Natural killer cell (primary cell): ENCODE measurements at regions not wholly inside any gene's neighbourhood (a gene's known extent, or its start where the extent isn't known, plus 50 kb on each side); places are given as distances from the start of the nearest gene placed in this dataset.

Source experiments
- ATAC-seq, 3 donors: fragments of 150-1000 bp in 2 of 3; fragments of 200-7000 bp in 1 of 3; cut with Tn5 transposase; 1 replicate in 1 of 3; 2 replicates in 2 of 3; pipeline ENCODE4 v1.10.0; 2021; ENCODE audit warnings: mild to moderate bottlenecking in 2 of 3, moderate library complexity in 2 of 3
- DNase-seq, 2 donors: peaks; one replicate each; pipeline versions ENCODE4 v3.0.0 to v3.0.0-alpha.2; 2013 to 2021; ENCODE audit warnings: mixed read lengths in 1 of 2
- H3K27ac ChIP-seq: one replicate; pipeline ENCODE4 v1.5.1; 2013; ENCODE audit warnings: mild to moderate bottlenecking, low read length
- H3K27me3 ChIP-seq: one replicate; pipeline ENCODE4 v1.6.1; 2013; ENCODE audit warnings: low read length; ENCODE audit not compliant: control insufficient read depth, insufficient read depth
- H3K36me3 ChIP-seq: one replicate; pipeline ENCODE4 v1.6.1; 2013; ENCODE audit warnings: low read length; ENCODE audit not compliant: control insufficient read depth, insufficient read depth
- H3K4me1 ChIP-seq: one replicate; pipeline ENCODE4 v1.6.1; 2013; ENCODE audit warnings: low read length; ENCODE audit not compliant: control insufficient read depth, insufficient read depth
- H3K4me3 ChIP-seq: one replicate; pipeline ENCODE4 v1.5.1; 2013; ENCODE audit warnings: low read length
- H3K9me3 ChIP-seq: one replicate; pipeline ENCODE4 v1.6.1; 2013; ENCODE audit warnings: low read length; ENCODE audit not compliant: control insufficient read depth, insufficient read depth
- H3K27ac Mint-ChIP-seq, 2 donors: one replicate each; pipeline ENCODE4 v1.8.0; 2022; ENCODE audit warnings: mild to moderate bottlenecking in 2 of 2, mixed read lengths in 2 of 2, moderate library complexity in 1 of 2
- H3K27me3 Mint-ChIP-seq, 2 donors: one replicate each; pipeline ENCODE4 v1.8.0; 2022; ENCODE audit warnings: low read depth in 2 of 2, mixed read lengths in 2 of 2
- H3K36me3 Mint-ChIP-seq: one replicate; pipeline ENCODE4 v1.8.0; 2022; ENCODE audit warnings: mixed read lengths
- H3K4me1 Mint-ChIP-seq, 2 donors: one replicate each; pipeline ENCODE4 v1.8.0; 2022; ENCODE audit warnings: mixed read lengths in 2 of 2
- H3K4me3 Mint-ChIP-seq: one replicate; pipeline ENCODE4 v1.8.0; 2022; ENCODE audit warnings: mild to moderate bottlenecking, moderate library complexity, mixed read lengths
- H3K9me3 Mint-ChIP-seq, 2 donors: one replicate each; pipeline ENCODE4 v1.8.0; 2022; ENCODE audit warnings: mixed read lengths in 2 of 2
- CTCF ChIP-seq: fragments of 200-600 bp; IDR thresholded peaks from one replicate; pipeline ENCODE4 v1.8.0; 2022; ENCODE audit warnings: antibody characterized with exemption
- WGBS: methylation state at CpG from one replicate; pipeline ENCODE4 v1.1.7; 2013; ENCODE audit warnings: missing lambda C conversion rate; ENCODE audit not compliant: insufficient coverage; 5-methylcytosine and 5-hydroxymethylcytosine counted together
- intact Hi-C: fragments of 100-400 bp; cut with micrococcal nuclease; formaldehyde crosslinking; loops from one replicate; pipeline ENCODE4 v1.14.2; 2022

GRCh38 chr6:40695114-40695513 is 108.0 kb upstream of the LRFN2 start:
- TF ChIP-seq CTCF = no peak
- peaks cover 12 to 15% of the 10 kb centered on the region in 2 donors for H3K27me3 Mint-ChIP-seq
- DNase-seq = no peak
- ATAC-seq = no peak
- no peak overlapping the region for H3K27ac Mint-ChIP-seq
- H3K4me3 Mint-ChIP-seq = no peak overlapping the region
- WGBS = 17% methylated on average over 2 of the region's 2 CpGs
- no peaks in the 10 kb centered on the region for H3K9me3 Mint-ChIP-seq
- H3K36me3 Mint-ChIP-seq = no peaks in the 10 kb centered on the region
- Histone ChIP-seq H3K36me3 (no peaks in the 10 kb centered on the region), H3K4me1 (no peaks in the 10 kb centered on the region), H3K4me3 (no peak overlapping the region), H3K9me3 (no peaks in the 10 kb centered on the region), H3K27me3 (no peaks in the 10 kb centered on the region), H3K27ac (no peak overlapping the region)
- H3K4me1 Mint-ChIP-seq = no peaks in the 10 kb centered on the region
- intact Hi-C loops = no loop called here

GRCh38 chr6:40693768-40694167 is 106.6 kb upstream of the LRFN2 start:
- ATAC-seq (no peak), DNase-seq (no peak)
- H3K36me3 ChIP-seq = no peaks in the 10 kb centered on the region
- no peak for TF ChIP-seq CTCF
- H3K27me3 Mint-ChIP-seq = peaks cover 5 to 10% of the 10 kb centered on the region in 2 donors
- H3K27me3 ChIP-seq = no peaks in the 10 kb centered on the region
- no peak overlapping the region for H3K4me3 Mint-ChIP-seq
- H3K4me3 ChIP-seq = no peak overlapping the region
- no peak overlapping the region for H3K27ac Mint-ChIP-seq
- H3K4me1 ChIP-seq = no peaks in the 10 kb centered on the region
- H3K36me3 Mint-ChIP-seq = no peaks in the 10 kb centered on the region
- WGBS = 90% methylated on average over 3 of the region's 3 CpGs
- H3K27ac ChIP-seq = no peak overlapping the region
- no peaks in the 10 kb centered on the region for H3K9me3 ChIP-seq
- H3K4me1 Mint-ChIP-seq = no peaks in the 10 kb centered on the region
- no peaks in the 10 kb centered on the region for H3K9me3 Mint-ChIP-seq
- intact Hi-C loops = no loop called here

GRCh38 chr6:40692337-40692736 is 105.2 kb upstream of the LRFN2 start:
- no peaks in the 10 kb centered on the region for H3K36me3 Mint-ChIP-seq
- no peak overlapping the region for H3K4me3 Mint-ChIP-seq
- H3K27ac Mint-ChIP-seq = no peak overlapping the region
- no peaks in the 10 kb centered on the region for H3K9me3 Mint-ChIP-seq
- H3K4me1 Mint-ChIP-seq = no peaks in the 10 kb centered on the region
- WGBS = 58% methylated on average over 2 of the region's 2 CpGs
- no peak for ATAC-seq
- Histone ChIP-seq H3K9me3 (no peaks in the 10 kb centered on the region), H3K36me3 (no peaks in the 10 kb centered on the region), H3K27ac (no peak overlapping the region), H3K4me1 (no peaks in the 10 kb centered on the region), H3K27me3 (no peaks in the 10 kb centered on the region), H3K4me3 (no peak overlapping the region)
- TF ChIP-seq CTCF = no peak
- H3K27me3 Mint-ChIP-seq = peaks cover 6 to 17% of the 10 kb centered on the region in 2 donors
- intact Hi-C loops = no loop called here
- DNase-seq = no peak

GRCh38 chr6:40689185-40689584 is 102.0 kb upstream of the LRFN2 start:
- H3K27ac Mint-ChIP-seq = no peak overlapping the region
- Histone ChIP-seq H3K4me1 (no peaks in the 10 kb centered on the region), H3K4me3 (no peak overlapping the region), H3K27me3 (no peaks in the 10 kb centered on the region), H3K36me3 (no peaks in the 10 kb centered on the region), H3K27ac (no peak overlapping the region), H3K9me3 (no peaks in the 10 kb centered on the region)
- DNase-seq (no peak), ATAC-seq (no peak)
- H3K4me1 Mint-ChIP-seq = no peaks in the 10 kb centered on the region
- no peaks in the 10 kb centered on the region for H3K9me3 Mint-ChIP-seq
- WGBS = 86% methylated on average over 3 of the region's 4 CpGs
- TF ChIP-seq CTCF = no peak
- intact Hi-C loops = no loop called here
- H3K36me3 Mint-ChIP-seq = peaks cover 6% of the 10 kb centered on the region
- H3K27me3 Mint-ChIP-seq = peaks cover 23 to 31% of the 10 kb centered on the region in 2 donors
- no peak overlapping the region for H3K4me3 Mint-ChIP-seq
